Breast epithelium (tissue), 4 donors: ENCODE measurements at regions not wholly inside any gene's neighbourhood (a gene's known extent, or its start where the extent isn't known, plus 50 kb on each side); places are given as distances from the start of the nearest gene placed in this dataset.
"Not testable (repeated sequence)": the region's sequence is repeated elsewhere in the genome, so short reads cannot be mapped to it uniquely, and the experiment has no call there.

ENCODE experiments used
- DNase-seq, 2 donors: peaks; one replicate each; pipeline ENCODE4 v3.0.0-alpha.2; 2019; ENCODE audit warnings: low spot score in 2 of 2
- H3K27ac ChIP-seq, 2 donors: fragments of 200-600 bp; sonication (generic) in 1 of 2; one replicate each; pipeline ENCODE4 v1.5.1; 2016 to 2019; ENCODE audit warnings: mild to moderate bottlenecking in 1 of 2
- H3K27me3 ChIP-seq, 2 donors: fragments of 200-600 bp; sonication (generic) in 1 of 2; one replicate each; pipeline versions ENCODE4 v1.5.1 to v1.6.0; 2017 to 2019; ENCODE audit warnings: control low read depth in 1 of 2, mild to moderate bottlenecking in 1 of 2
- H3K36me3 ChIP-seq: fragments of 200-600 bp; one replicate; pipeline ENCODE4 v1.5.1; 2019
- H3K4me1 ChIP-seq, 2 donors: fragments of 200-600 bp; sonication (generic); one replicate each; pipeline ENCODE4 v1.5.1; 2016 to 2019; ENCODE audit warnings: control low read depth in 1 of 2
- H3K4me3 ChIP-seq, 3 donors: fragments of 200-600 bp; sonication (generic); 1 replicate in 2 of 3; 2 replicates in 1 of 3; pipeline ENCODE4 v1.5.1; 2016 to 2019; ENCODE audit warnings: mild to moderate bottlenecking in 3 of 3, moderate library complexity in 2 of 3
- H3K9me3 ChIP-seq, 2 donors: fragments of 200-600 bp; sonication (generic) in 1 of 2; one replicate each; pipeline ENCODE4 v1.5.1; 2016 to 2019; ENCODE audit warnings: control low read depth in 1 of 2
- POLR2A ChIP-seq: fragments of 450-650 bp; IDR thresholded peaks from one replicate; pipeline ENCODE4 v1.6.1; 2016; ENCODE audit warnings: antibody characterized with exemption, mild to moderate bottlenecking, moderate library complexity
- POLR2AphosphoS5 ChIP-seq, 3 donors: sonication (generic); formaldehyde crosslinking; IDR thresholded peaks; one replicate each; pipeline ENCODE4 v1.6.1; 2017; ENCODE audit warnings: antibody characterized with exemption in 3 of 3
- intact Hi-C: fragments of 100-400 bp; cut with DNase I; formaldehyde crosslinking; loops from one replicate; pipeline ENCODE4 v1.15.1; 2023; ENCODE audit warnings: low total_unique reads
- TF ChIP-seq, protein P1 (sequence below), 3 donors: fragments of 450-650 bp; IDR thresholded peaks; one replicate each; pipeline ENCODE4 v1.5.1; 2016 to 2017; ENCODE audit warnings: antibody characterized with exemption in 3 of 3, mild to moderate bottlenecking in 3 of 3, moderate library complexity in 3 of 3

DNA sequence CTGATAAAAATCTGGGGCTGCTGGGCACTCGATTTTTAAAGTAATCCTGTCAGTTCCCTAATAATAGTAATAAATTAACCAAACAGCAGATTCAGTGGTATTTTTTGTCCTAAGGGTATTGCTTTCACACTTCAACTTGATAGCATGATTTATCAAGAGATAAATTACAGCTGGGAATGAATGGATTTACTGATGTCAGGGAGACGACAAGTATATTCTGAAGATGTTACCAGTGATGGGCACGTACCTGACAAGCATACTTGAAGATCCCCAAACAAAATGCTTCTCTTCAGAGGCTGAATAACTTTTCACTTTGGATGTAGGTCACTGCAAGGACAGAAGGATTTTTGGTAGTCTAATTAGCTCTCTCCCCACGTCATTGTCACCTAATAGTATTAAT lies 82.0 kb downstream of the OLFM4 start:
- TF ChIP-seq POLR2AphosphoS5 (IDR thresholded peaks at IDR 0.05) (no peak), POLR2A (no peak)
- TF ChIP-seq, protein P1, sequence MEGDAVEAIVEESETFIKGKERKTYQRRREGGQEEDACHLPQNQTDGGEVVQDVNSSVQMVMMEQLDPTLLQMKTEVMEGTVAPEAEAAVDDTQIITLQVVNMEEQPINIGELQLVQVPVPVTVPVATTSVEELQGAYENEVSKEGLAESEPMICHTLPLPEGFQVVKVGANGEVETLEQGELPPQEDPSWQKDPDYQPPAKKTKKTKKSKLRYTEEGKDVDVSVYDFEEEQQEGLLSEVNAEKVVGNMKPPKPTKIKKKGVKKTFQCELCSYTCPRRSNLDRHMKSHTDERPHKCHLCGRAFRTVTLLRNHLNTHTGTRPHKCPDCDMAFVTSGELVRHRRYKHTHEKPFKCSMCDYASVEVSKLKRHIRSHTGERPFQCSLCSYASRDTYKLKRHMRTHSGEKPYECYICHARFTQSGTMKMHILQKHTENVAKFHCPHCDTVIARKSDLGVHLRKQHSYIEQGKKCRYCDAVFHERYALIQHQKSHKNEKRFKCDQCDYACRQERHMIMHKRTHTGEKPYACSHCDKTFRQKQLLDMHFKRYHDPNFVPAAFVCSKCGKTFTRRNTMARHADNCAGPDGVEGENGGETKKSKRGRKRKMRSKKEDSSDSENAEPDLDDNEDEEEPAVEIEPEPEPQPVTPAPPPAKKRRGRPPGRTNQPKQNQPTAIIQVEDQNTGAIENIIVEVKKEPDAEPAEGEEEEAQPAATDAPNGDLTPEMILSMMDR (IDR thresholded peaks at IDR 0.05): no peak
- H3K27ac ChIP-seq: no peak overlapping the region
- no peaks in the 10 kb centered on the region for H3K27me3 ChIP-seq
- H3K36me3 ChIP-seq: no peaks in the 10 kb centered on the region
- no peaks in the 10 kb centered on the region for H3K9me3 ChIP-seq
- intact Hi-C loops: no loop called here
- no peak overlapping the region for H3K4me3 ChIP-seq
- DNase-seq: no peak
- H3K4me1 ChIP-seq: no peaks in the 10 kb centered on the region

DNA sequence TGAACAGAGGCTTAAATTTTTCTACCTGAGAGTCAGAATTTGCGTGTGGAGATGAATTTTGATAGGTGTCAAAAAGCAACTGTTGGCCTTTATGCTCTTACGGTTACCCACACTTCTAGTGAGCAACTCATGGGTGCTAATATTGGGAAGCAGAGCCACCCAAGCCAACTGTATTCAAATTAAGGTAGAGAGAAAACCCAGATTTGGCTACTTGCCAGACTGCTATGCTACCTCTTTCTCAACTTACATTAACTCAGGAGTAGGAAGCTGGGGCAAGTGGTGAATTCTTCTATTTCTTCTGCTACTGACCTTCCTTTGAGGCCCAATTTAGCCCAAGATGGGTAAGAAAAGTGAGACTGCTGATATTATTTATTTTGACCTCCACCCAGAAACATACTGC lies 83.9 kb downstream of the OLFM4 start:
- intact Hi-C loops: no loop called here
- no peaks in the 10 kb centered on the region for H3K36me3 ChIP-seq
- no peaks in the 10 kb centered on the region for H3K4me1 ChIP-seq
- no peaks in the 10 kb centered on the region for H3K27me3 ChIP-seq
- no peak for DNase-seq
- no peak overlapping the region for H3K27ac ChIP-seq
- TF ChIP-seq POLR2AphosphoS5 (IDR thresholded peaks at IDR 0.05) (no peak), POLR2A (no peak)
- TF ChIP-seq, protein P1 (IDR thresholded peaks at IDR 0.05): no peak
- H3K9me3 ChIP-seq: no peaks in the 10 kb centered on the region
- H3K4me3 ChIP-seq: no peak overlapping the region

DNA sequence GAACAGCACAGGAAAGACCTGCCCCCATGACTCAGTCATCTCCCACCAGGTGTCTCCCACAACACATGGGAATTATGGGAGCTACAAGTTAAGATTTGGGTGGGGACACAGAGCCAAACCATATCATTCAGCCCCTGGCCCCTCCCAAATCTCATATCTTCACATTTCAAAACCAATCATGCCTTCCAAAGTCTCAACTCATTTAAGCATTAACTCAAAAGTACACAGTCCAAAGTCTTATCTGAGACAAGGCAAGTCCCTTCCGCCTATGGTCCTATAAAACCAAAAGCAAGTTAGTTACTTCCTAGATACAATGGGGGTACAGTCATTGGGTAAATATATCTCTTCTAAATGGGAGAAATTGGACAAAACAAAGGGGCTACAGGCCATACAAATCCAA lies 88.4 kb downstream of the OLFM4 start:
- DNase-seq, H3K27me3 ChIP-seq, intact Hi-C loops, H3K4me1 ChIP-seq, H3K4me3 ChIP-seq, H3K27ac ChIP-seq, H3K36me3 ChIP-seq, H3K9me3 ChIP-seq: not testable (repeated sequence)

DNA sequence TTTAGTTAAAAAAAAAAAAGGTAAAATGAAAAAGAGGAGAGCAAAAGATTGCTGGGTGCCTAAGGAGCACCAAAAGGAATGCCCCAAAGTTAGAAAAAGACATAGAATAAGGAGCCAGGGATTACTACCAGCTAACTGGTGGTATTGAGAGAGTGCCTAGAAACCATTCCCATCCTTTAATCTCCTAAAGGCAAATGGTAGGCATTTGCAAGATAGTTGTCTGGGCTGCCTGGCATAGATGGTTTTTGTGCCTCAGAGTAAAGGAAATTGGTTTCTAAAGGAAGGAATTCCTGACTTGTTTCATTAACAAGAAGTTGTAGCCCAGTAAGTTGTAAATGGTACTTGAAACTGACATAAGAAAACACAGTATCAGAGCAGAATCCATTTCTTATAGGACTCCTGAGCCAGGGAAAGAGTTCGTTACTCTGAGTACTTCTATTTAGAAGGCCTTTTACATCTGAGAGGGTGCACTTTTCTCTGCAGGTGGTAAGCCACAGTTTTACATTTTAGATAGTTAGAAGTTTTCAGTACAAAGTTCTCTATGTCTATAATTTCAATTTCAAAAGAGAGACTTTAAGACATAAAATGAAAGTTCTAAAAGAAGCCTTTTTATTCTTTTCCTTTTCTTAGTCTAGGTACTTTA lies 92.6 kb downstream of the OLFM4 start:
- no peaks in the 10 kb centered on the region for H3K4me1 ChIP-seq
- no peak for DNase-seq
- intact Hi-C loops: no loop called here
- H3K9me3 ChIP-seq: no peaks in the 10 kb centered on the region
- no peaks in the 10 kb centered on the region for H3K36me3 ChIP-seq
- TF ChIP-seq POLR2AphosphoS5 (IDR thresholded peaks at IDR 0.05): no peak
- TF ChIP-seq POLR2A: no peak
- TF ChIP-seq, protein P1 (IDR thresholded peaks at IDR 0.05): no peak
- no peaks in the 10 kb centered on the region for H3K27me3 ChIP-seq
- H3K27ac ChIP-seq: no peak overlapping the region
- no peak overlapping the region for H3K4me3 ChIP-seq

DNA sequence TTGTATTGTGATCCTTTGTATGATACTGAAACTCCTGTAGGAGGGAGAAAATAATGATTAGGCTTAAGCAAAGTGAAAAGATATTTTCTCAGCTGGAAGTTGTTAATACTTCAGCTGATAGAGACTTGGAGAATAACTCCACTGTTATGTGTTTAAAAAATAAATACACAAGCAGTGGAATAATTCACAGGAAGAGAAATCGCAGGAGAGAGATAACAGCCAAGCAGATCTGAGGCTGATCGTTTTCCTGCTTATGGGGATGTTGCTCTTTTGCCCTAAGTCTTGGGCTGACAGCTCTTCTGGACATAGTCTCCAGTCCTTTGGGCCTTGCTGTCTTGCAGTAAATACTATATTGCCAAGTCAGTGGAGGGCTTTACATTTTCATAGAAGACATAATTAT lies 93.3 kb downstream of the OLFM4 start:
- Histone ChIP-seq H3K4me1 (no peaks in the 10 kb centered on the region), H3K27me3 (no peaks in the 10 kb centered on the region), H3K36me3 (no peaks in the 10 kb centered on the region), H3K9me3 (no peaks in the 10 kb centered on the region), H3K4me3 (no peak overlapping the region), H3K27ac (no peak overlapping the region)
- no peak for DNase-seq
- intact Hi-C loops: no loop called here
- TF ChIP-seq, protein P1 (IDR thresholded peaks at IDR 0.05): no peak
- TF ChIP-seq POLR2A (no peak), POLR2AphosphoS5 (IDR thresholded peaks at IDR 0.05) (no peak)

DNA sequence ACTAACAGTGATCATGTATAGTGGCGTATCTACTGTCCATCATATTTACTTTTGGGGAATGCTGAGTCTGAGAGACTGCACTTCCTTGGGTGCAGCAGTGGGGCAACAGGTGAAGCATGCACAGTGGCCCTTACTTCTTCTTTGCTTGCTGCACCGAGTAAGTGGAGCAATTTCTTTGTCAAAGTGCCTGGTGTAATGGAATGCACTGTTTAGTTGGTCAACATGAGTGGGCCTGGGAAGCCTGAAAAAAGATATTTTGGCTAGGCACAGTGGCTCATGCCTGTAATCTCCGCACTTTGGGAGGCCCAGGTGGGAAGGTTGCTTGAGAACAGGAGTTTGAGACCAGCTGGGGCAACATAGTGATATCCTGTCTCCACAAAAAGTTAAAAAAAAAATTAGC lies 94.9 kb downstream of the OLFM4 start:
- Histone ChIP-seq H3K4me1 (no peaks in the 10 kb centered on the region), H3K27ac (no peak overlapping the region), H3K4me3 (no peak overlapping the region), H3K36me3 (no peaks in the 10 kb centered on the region), H3K27me3 (no peaks in the 10 kb centered on the region), H3K9me3 (no peaks in the 10 kb centered on the region)
- TF ChIP-seq POLR2AphosphoS5 (IDR thresholded peaks at IDR 0.05): no peak
- TF ChIP-seq, protein P1 (IDR thresholded peaks at IDR 0.05): no peak
- no peak for TF ChIP-seq POLR2A
- intact Hi-C loops: no loop called here
- DNase-seq: no peak
